ENCODE measurements at regions not wholly inside any gene's neighbourhood (a gene's known extent, or its start where the extent isn't known, plus 50 kb on each side); places are given as distances from the start of the nearest gene placed in this dataset.
A peak's percentile ranks its signal among the peaks of the same experiment; 100 is the strongest.

DNA sequence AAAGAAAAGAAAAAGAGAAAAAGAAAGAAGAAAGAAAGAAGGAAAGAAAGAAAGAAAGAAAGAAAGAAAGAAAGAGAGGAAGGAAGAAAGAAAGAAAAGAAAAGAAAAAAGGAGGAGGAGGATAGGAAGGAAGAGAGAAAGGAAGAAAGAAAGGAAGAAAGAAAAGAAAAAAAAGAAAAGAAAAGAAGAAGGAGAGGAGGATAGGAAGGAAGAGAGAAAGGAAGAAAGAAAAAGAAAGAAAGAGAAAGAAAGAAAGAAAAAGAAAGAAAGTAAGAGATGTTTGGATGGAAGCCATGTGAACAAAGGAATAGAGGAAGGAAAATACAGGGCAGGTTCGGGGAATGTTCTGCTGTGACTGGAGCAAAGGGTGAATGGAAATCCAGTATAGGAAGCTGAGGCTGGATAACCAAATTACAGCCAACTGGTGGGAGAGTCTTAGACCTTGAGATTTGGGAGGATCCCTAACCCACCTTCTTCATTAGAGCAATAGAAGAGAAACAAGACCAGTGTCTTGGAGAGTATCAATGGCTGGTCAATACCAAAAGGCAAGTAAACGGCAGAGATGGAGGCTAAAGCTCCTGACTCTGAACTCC, 94.9 kb downstream of the RASSF10 start:
- Histone ChIP-seq H3K36me3 (ENCODE audit: control insufficient read depth in 2 of 2, insufficient read depth in 1 of 2, low read length in 2 of 2) (no peaks in the 10 kb centered on the region), H3K9me3 (ENCODE audit: control insufficient read depth, insufficient read depth, low read depth, low read length) (no peaks in the 10 kb centered on the region), H3K4me1 (ENCODE audit: control insufficient read depth, insufficient read depth, low read length) (no peaks in the 10 kb centered on the region), H3K27ac (ENCODE audit: extremely low read depth, low read depth, low read length) (no peak overlapping the region), H3K4me3 (ENCODE audit: low read depth, low read length) (no peak overlapping the region)
- ChIA-PET CTCF (no interaction called here), POLR2A (no interaction called here)
- TF ChIP-seq ZNF366 (tag by site-specific recombination; conservative IDR thresholded peaks at IDR 0.05) = 0 out of 2 replicates have a peak, but pooled peaks have one; percentile 22
- TF ChIP-seq, protein P1, sequence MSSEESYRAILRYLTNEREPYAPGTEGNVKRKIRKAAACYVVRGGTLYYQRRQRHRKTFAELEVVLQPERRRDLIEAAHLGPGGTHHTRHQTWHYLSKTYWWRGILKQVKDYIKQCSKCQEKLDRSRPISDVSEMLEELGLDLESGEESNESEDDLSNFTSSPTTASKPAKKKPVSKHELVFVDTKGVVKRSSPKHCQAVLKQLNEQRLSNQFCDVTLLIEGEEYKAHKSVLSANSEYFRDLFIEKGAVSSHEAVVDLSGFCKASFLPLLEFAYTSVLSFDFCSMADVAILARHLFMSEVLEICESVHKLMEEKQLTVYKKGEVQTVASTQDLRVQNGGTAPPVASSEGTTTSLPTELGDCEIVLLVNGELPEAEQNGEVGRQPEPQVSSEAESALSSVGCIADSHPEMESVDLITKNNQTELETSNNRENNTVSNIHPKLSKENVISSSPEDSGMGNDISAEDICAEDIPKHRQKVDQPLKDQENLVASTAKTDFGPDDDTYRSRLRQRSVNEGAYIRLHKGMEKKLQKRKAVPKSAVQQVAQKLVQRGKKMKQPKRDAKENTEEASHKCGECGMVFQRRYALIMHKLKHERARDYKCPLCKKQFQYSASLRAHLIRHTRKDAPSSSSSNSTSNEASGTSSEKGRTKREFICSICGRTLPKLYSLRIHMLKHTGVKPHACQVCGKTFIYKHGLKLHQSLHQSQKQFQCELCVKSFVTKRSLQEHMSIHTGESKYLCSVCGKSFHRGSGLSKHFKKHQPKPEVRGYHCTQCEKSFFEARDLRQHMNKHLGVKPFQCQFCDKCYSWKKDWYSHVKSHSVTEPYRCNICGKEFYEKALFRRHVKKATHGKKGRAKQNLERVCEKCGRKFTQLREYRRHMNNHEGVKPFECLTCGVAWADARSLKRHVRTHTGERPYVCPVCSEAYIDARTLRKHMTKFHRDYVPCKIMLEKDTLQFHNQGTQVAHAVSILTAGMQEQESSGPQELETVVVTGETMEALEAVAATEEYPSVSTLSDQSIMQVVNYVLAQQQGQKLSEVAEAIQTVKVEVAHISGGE (tag by site-specific recombination; conservative IDR thresholded peaks at IDR 0.05; ENCODE audit: low read depth) = no peak

DNA sequence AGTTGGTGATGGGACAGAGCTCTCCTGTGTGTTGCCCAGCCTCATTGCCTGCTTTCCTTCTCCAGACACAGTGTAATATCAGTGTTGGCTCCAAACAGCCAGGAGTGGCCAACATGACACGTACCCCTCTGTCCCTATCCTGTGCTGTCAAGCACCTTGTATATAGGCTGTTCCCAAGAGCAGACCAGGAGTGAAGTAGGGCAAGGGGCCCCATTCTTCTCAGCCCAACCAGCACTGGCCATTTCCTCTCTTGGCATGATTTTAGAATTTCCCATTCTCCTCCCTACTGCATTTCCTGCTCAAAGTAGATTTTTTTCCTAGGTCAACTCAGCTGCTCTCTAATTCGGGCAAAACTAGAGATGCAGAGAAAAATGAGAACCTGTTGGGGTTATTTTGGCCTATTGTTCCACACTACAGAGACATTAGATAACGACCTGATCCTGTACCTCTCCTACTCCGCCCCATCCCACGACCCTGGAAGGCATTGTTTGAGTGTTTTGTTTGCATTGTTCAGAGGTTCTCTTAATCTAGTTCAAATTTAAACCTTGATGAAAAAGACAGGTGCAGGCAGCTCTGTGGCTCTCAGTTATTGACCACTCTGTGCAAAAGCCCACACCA, 95.6 kb downstream of the RASSF10 start:
- CTCF ChIA-PET = no interaction called here
- no peaks in the 10 kb centered on the region for H3K4me1 ChIP-seq (ENCODE audit: control insufficient read depth, insufficient read depth, low read length)
- H3K4me3 ChIP-seq (ENCODE audit: low read depth, low read length) = no peak overlapping the region
- POLR2A ChIA-PET = no interaction called here
- TF ChIP-seq ZNF449 (tag by site-specific recombination; IDR thresholded peaks at IDR 0.05) (peak; percentile 36; the same call in 1 of the 2 replicates), ZNF510 (tag by site-specific recombination; IDR thresholded peaks at IDR 0.05; ENCODE audit: insufficient replicate concordance) (no peak), ZNF558 (tag by site-specific recombination; IDR thresholded peaks at IDR 0.05) (no peak), ZNF777 (tag by site-specific recombination; IDR thresholded peaks at IDR 0.05; ENCODE audit: borderline replicate concordance) (no peak), ZNF404 (tag by site-specific recombination; IDR thresholded peaks at IDR 0.05) (no peak), ZNF26 (tag by site-specific recombination; IDR thresholded peaks at IDR 0.05) (no peak)
- H3K36me3 ChIP-seq (ENCODE audit: control insufficient read depth in 2 of 2, insufficient read depth in 1 of 2, low read length in 2 of 2) = no peaks in the 10 kb centered on the region
- H3K9me3 ChIP-seq (ENCODE audit: control insufficient read depth, insufficient read depth, low read depth, low read length) = no peaks in the 10 kb centered on the region
- no peak overlapping the region for H3K27ac ChIP-seq (ENCODE audit: extremely low read depth, low read depth, low read length)

DNA sequence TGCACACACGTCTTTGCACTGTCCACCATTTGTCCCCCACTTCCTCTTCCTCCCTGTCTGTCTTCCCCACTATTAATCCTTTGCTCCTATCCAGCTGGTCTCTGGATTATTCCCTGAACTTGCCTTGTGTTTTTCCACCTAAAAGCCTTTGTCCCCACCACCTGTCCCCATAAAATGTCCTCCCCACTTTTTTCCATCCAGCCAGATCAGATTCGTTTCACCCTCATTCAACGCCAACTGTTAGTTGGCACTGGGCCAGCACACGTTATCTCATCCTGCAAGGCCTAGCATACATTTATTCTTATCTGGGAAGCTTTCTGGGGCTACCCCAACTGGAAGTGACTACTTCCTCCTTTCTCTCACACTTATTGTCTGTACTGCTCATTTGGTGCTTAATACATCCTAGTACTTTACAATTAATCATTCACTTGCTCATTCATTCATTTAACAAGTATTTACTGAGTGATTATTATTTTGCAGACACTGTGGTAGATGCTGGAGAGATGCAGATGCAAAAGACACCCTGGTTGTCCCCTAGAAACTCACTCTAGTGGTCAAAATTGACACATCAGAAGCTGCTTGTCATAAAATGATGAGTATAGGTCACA, 96.2 kb downstream of the RASSF10 start:
- ChIA-PET POLR2A (no interaction called here), CTCF (interaction anchor here (0.8 kb wide), 1 partner anchor 142 kb away, joined by 3 read pairs; no protein-coding TSS in a partner anchor)
- Histone ChIP-seq H3K9me3 (ENCODE audit: control insufficient read depth, insufficient read depth, low read depth, low read length) (no peaks in the 10 kb centered on the region), H3K36me3 (ENCODE audit: control insufficient read depth in 2 of 2, insufficient read depth in 1 of 2, low read length in 2 of 2) (no peaks in the 10 kb centered on the region), H3K4me1 (ENCODE audit: control insufficient read depth, insufficient read depth, low read length) (no peaks in the 10 kb centered on the region), H3K27ac (ENCODE audit: extremely low read depth, low read depth, low read length) (no peak overlapping the region), H3K4me3 (ENCODE audit: low read depth, low read length) (no peak overlapping the region)
- peak; percentile 82; the same call in 1 of the 2 replicates for TF ChIP-seq ZNF544 (tag by site-specific recombination; IDR thresholded peaks at IDR 0.05)
- no peak for TF ChIP-seq KLF10 (tag by site-specific recombination; IDR thresholded peaks at IDR 0.05)
- TF ChIP-seq, protein P2, sequence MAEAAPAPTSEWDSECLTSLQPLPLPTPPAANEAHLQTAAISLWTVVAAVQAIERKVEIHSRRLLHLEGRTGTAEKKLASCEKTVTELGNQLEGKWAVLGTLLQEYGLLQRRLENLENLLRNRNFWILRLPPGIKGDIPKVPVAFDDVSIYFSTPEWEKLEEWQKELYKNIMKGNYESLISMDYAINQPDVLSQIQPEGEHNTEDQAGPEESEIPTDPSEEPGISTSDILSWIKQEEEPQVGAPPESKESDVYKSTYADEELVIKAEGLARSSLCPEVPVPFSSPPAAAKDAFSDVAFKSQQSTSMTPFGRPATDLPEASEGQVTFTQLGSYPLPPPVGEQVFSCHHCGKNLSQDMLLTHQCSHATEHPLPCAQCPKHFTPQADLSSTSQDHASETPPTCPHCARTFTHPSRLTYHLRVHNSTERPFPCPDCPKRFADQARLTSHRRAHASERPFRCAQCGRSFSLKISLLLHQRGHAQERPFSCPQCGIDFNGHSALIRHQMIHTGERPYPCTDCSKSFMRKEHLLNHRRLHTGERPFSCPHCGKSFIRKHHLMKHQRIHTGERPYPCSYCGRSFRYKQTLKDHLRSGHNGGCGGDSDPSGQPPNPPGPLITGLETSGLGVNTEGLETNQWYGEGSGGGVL (tag by site-specific recombination; IDR thresholded peaks at IDR 0.05) = peak; percentile 46; the same call in 1 of the 2 replicates
- no peak for TF ChIP-seq KLF16 (tag by site-specific recombination; IDR thresholded peaks at IDR 0.05)
- peak; percentile 46 for TF ChIP-seq FEZF1 (tag by site-specific recombination; IDR thresholded peaks at IDR 0.05)
- TF ChIP-seq ZNF112 (tag by site-specific recombination; IDR thresholded peaks at IDR 0.05) = 0 out of 2 replicates have a peak, but pooled peaks have one; percentile 57
- peak; percentile 87 for TF ChIP-seq ZNF776 (tag by site-specific recombination; IDR thresholded peaks at IDR 0.05; ENCODE audit: borderline replicate concordance)
- TF ChIP-seq, protein P1 (tag by site-specific recombination; conservative IDR thresholded peaks at IDR 0.05; ENCODE audit: low read depth) = peak; percentile 55

Data from HEK293 (cell line).